K562 (cell line): ENCODE measurements at regions not wholly inside any gene's neighbourhood (a gene's known extent, or its start where the extent isn't known, plus 50 kb on each side); places are given as distances from the start of the nearest gene placed in this dataset.

Experiments
- ATAC-seq: fragments of 200-7000 bp; cut with Tn5 transposase; 3 replicates; pipeline ENCODE4 v1.9.1; 2020; ENCODE audit warnings: moderate library complexity
- BruUV-seq: library from RNA; stranded (reverse); fragments of 400-500 nt; replicated peaks from 2 replicates; lab custom pipeline; 2021; lab: Mats Ljungman, UMichigan
- CTCF ChIA-PET: fragments of 300-600 bp; formaldehyde crosslinking; extraction: SDS; loops from one replicate; lab custom pipeline; 2021; ENCODE audit warnings: low intra/inter-chr PET ratio; lab: Yijun Ruan, JAX
- POLR2A ChIA-PET: fragments of 300-600, 350-650 bp; sonication (Branson Sonifier 250); formaldehyde crosslinking; extraction: SDS; loops from one replicate; lab custom pipeline; 2021; ENCODE audit warnings: antibody characterized with exemption, inconsistent platforms; lab: Yijun Ruan, JAX
- DNase-seq, 4 experiments: peaks; one replicate each; pipeline versions ENCODE4 v3.0.0 to v3.0.0-alpha.2; 2011 to 2018; ENCODE audit warnings: low spot score in 3 of 4, mixed read lengths in 3 of 4; ENCODE audit errors: extremely low read depth in 1 of 4
- FAIRE-seq: peaks from 2 replicates; lab custom pipeline; 2011; peaks lifted over from hg19 to GRCh38; lab: Jason Lieb, UNC
- H2AFZ ChIP-seq: 2 replicates; pipeline ENCODE4 v1.6.0; 2011; ENCODE audit warnings: low read depth, low read length, control low read depth, inconsistent platforms
- H3K27ac ChIP-seq: fragments of 200-600 bp; 3 replicates; pipeline ENCODE4 v1.8.0; 2011; ENCODE audit warnings: low read depth, mild to moderate bottlenecking, control low read depth, inconsistent platforms, low read length, moderate library complexity, mixed read lengths; ENCODE audit errors: extremely low read depth
- H3K27me3 ChIP-seq, 2 experiments: fragments of 300-600 bp in 1 of 2; 2 replicates in 1 of 2; 3 replicates in 1 of 2; pipeline versions ENCODE4 v1.6.0 to v1.8.0; 2011; ENCODE audit warnings: inconsistent platforms in 2 of 2, low read length in 2 of 2, mild to moderate bottlenecking in 1 of 2, mixed read lengths in 1 of 2, moderate library complexity in 1 of 2; ENCODE audit not compliant: control insufficient read depth in 2 of 2, insufficient read depth in 2 of 2
- H3K36me3 ChIP-seq: fragments of 300-600 bp; 3 replicates; pipeline ENCODE4 v1.8.0; 2011; ENCODE audit warnings: mild to moderate bottlenecking, low read length, inconsistent platforms; ENCODE audit not compliant: control insufficient read depth, insufficient read depth
- H3K4me1 ChIP-seq, 2 experiments: fragments of 200-600 bp in 1 of 2; replicated peaks in 1 of 2; 2 replicates in 1 of 2; 3 replicates in 1 of 2; pipeline versions ENCODE4 v1.5.1 to v1.8.0; 2011; ENCODE audit warnings: inconsistent platforms in 2 of 2, low read length in 2 of 2, mild to moderate bottlenecking in 1 of 2, mixed read lengths in 1 of 2, moderate library complexity in 1 of 2; ENCODE audit not compliant: control insufficient read depth in 2 of 2, insufficient read depth in 2 of 2
- H3K4me2 ChIP-seq: 2 replicates; pipeline ENCODE4 v1.6.1; 2011; ENCODE audit warnings: low read length, control low read depth, inconsistent platforms, mixed read lengths; ENCODE audit not compliant: insufficient read depth
- H3K4me3 ChIP-seq: fragments of 200-600 bp; sonication (generic), shearing (Covaris generic); 2 replicates; pipeline ENCODE4 v1.5.1; 2016; ENCODE audit warnings: control low read depth, inconsistent platforms
- H3K79me2 ChIP-seq: fragments of 200-600 bp; 3 replicates; pipeline ENCODE4 v1.8.0; 2011; ENCODE audit warnings: low read length, inconsistent platforms; ENCODE audit not compliant: control insufficient read depth, insufficient read depth
- H3K9ac ChIP-seq, 2 experiments: 2 replicates each; pipeline versions ENCODE4 v1.6.0 to v1.6.1; 2011; ENCODE audit warnings: low read depth in 2 of 2, low read length in 2 of 2, control low read depth in 1 of 2, inconsistent platforms in 1 of 2, mild to moderate bottlenecking in 1 of 2, mixed read lengths in 1 of 2; ENCODE audit not compliant: insufficient read depth in 1 of 2
- H3K9me1 ChIP-seq: one replicate; pipeline ENCODE4 v1.6.0; 2011; ENCODE audit warnings: inconsistent platforms, mild to moderate bottlenecking, low read length, moderate library complexity; ENCODE audit not compliant: control insufficient read depth, insufficient read depth
- H3K9me3 ChIP-seq: replicated peaks from 2 replicates; pipeline ENCODE4 v1.5.1; 2011; ENCODE audit warnings: low read depth, low read length, inconsistent platforms; ENCODE audit not compliant: control insufficient read depth, insufficient read depth
- H4K20me1 ChIP-seq: replicated peaks from 2 replicates; pipeline ENCODE4 v1.6.1; 2011; ENCODE audit warnings: low read length, inconsistent platforms, mixed read lengths; ENCODE audit not compliant: control insufficient read depth, insufficient read depth
- DIDO1 ChIP-seq: fragments of 450-650 bp; IDR thresholded peaks from 2 replicates; pipeline ENCODE4 v1.6.1; 2016; ENCODE audit warnings: low read depth, missing biosample characterization, missing genetic modification characterization
- E2F6 ChIP-seq, 2 experiments: IDR thresholded peaks; 2 replicates each; pipeline ENCODE4 v1.6.1; 2011; ENCODE audit warnings: borderline replicate concordance in 1 of 2, control low read depth in 1 of 2, low read depth in 1 of 2, low read length in 1 of 2, mild to moderate bottlenecking in 1 of 2, mixed read lengths in 1 of 2, moderate library complexity in 1 of 2; ENCODE audit not compliant: insufficient read depth in 1 of 2, insufficient read length in 1 of 2, poor library complexity in 1 of 2, severe bottlenecking in 1 of 2; ENCODE audit errors: extremely low read depth in 1 of 2
- EWSR1 ChIP-seq: fragments of 450-650 bp; IDR thresholded peaks from 2 replicates; pipeline ENCODE4 v1.6.1; 2018; ENCODE audit warnings: borderline replicate concordance, mild to moderate bottlenecking, low read depth, moderate library complexity; ENCODE audit not compliant: partially characterized antibody
- FOXJ2 ChIP-seq: fragments of 200-800 bp; sonication (Bioruptor generic); IDR thresholded peaks from 2 replicates; pipeline ENCODE4 v1.6.1; 2016; ENCODE audit warnings: missing genetic modification characterization, missing compliant biosample characterization
- GTF2B ChIP-seq: IDR thresholded peaks from 2 replicates; pipeline ENCODE4 v1.6.1; 2011; ENCODE audit not compliant: insufficient read length; ENCODE audit errors: extremely low read depth
- KAT8 ChIP-seq: fragments of 450-650 bp; IDR thresholded peaks from 2 replicates; pipeline ENCODE4 v1.6.1; 2016; ENCODE audit warnings: low read depth, mild to moderate bottlenecking
- KDM2B ChIP-seq: fragments of 250-450 bp; sonication (Bioruptor Pico); IDR thresholded peaks from 2 replicates; pipeline ENCODE4 v1.8.0; 2021; ENCODE audit warnings: mild to moderate bottlenecking, moderate library complexity
- KLF13 ChIP-seq: fragments of 450-650 bp; IDR thresholded peaks from 2 replicates; pipeline ENCODE4 v1.6.1; 2016; ENCODE audit warnings: missing genetic modification characterization, low read depth, mild to moderate bottlenecking, missing compliant biosample characterization, moderate library complexity, borderline replicate concordance
- MEIS2 ChIP-seq: fragments of 450-650 bp; IDR thresholded peaks from 2 replicates; pipeline ENCODE4 v1.6.1; 2014; ENCODE audit warnings: mild to moderate bottlenecking; ENCODE audit not compliant: partially characterized antibody
- NR2C2 ChIP-seq, 2 experiments: fragments of 200-800 bp in 1 of 2; sonication (Bioruptor generic) in 1 of 2; sonication (generic) in 1 of 2; formaldehyde crosslinking in 1 of 2; IDR thresholded peaks; 2 replicates each; pipeline versions ENCODE4 v1.6.1 to v1.8.0; 2016 to 2022; ENCODE audit warnings: mild to moderate bottlenecking in 1 of 2, missing compliant biosample characterization in 1 of 2, missing genetic modification characterization in 1 of 2, missing genetic modification reagents in 1 of 2
- PYGO2 ChIP-seq: fragments of 450-650 bp; IDR thresholded peaks from 2 replicates; pipeline ENCODE4 v1.6.1; 2016; ENCODE audit warnings: mild to moderate bottlenecking, missing genetic modification characterization, moderate library complexity, missing compliant biosample characterization
- RBM25 ChIP-seq: fragments of 200-400 bp; formaldehyde crosslinking; IDR thresholded peaks from 2 replicates; pipeline ENCODE4 v1.6.1; 2018; ENCODE audit warnings: low read length, low read depth, moderate library complexity; ENCODE audit not compliant: severe bottlenecking
- RFX5 ChIP-seq: IDR thresholded peaks from 2 replicates; pipeline ENCODE4 v1.6.1; 2011; ENCODE audit warnings: low read depth, mild to moderate bottlenecking, improper control_type of control experiment, low read length
- ZNF174 ChIP-seq: fragments of 250-450 bp; sonication (Bioruptor Pico); IDR thresholded peaks from 2 replicates; pipeline ENCODE4 v1.4.0; 2020; ENCODE audit warnings: mild to moderate bottlenecking
- ZNF324 ChIP-seq: fragments of 250-450 bp; sonication (Bioruptor Pico); IDR thresholded peaks from 2 replicates; pipeline ENCODE4 v1.4.0; 2020; ENCODE audit warnings: mild to moderate bottlenecking
- WGBS: fragments of 100-300 bp; shearing (Covaris generic); methylation state at CpG from one replicate; pipeline ENCODE4 v1.1.6; 2016; ENCODE audit warnings: low coverage, mixed read lengths; ENCODE audit not compliant: insufficient coverage; ENCODE audit errors: missing lambda C conversion rate; 5-methylcytosine and 5-hydroxymethylcytosine counted together
- in situ Hi-C: fragments of 300-500 bp; cut with MboI; formaldehyde crosslinking; loops from 4 replicates; pipeline ENCODE4 v1.15.0; 2018; ENCODE audit warnings: inconsistent platforms, mixed read lengths
- intact Hi-C: fragments of 100-400 bp; cut with micrococcal nuclease; formaldehyde crosslinking; loops from 2 replicates; pipeline ENCODE4 v1.14.2; 2022

- TF ChIP-seq RBM25 (no peak), E2F6 (IDR thresholded peaks at IDR 0.05; ENCODE audit: borderline replicate concordance in 1 of 2, extremely low read depth in 1 of 2, insufficient read depth in 1 of 2, insufficient read length in 1 of 2, low read depth in 1 of 2, low read length in 1 of 2, poor library complexity in 1 of 2, severe bottlenecking in 1 of 2) (no peak), KDM2B (CRISPR knock-in tag) (no peak), KAT8 (no peak), NR2C2 (CRISPR knock-in tag; IDR thresholded peaks at IDR 0.05) (no peak), NR2C2 (tag; IDR thresholded peaks at IDR 0.05) (no peak), PYGO2 (tag) (no peak), GTF2B (no peak), ZNF174 (CRISPR knock-in tag) (no peak), KLF13 (tag) (no peak), MEIS2 (no peak), ZNF324 (CRISPR knock-in tag) (no peak), DIDO1 (tag) (no peak), EWSR1 (no peak), RFX5 (no peak), FOXJ2 (tag) (no peak)
- TF ChIP-seq, all 486 proteins: peak for 0
- H3K9ac ChIP-seq = no peak overlapping the region
- no peaks in the 10 kb centered on the region for H3K27me3 ChIP-seq
- no peak overlapping the region for H2AFZ ChIP-seq
- no peak overlapping the region for H3K4me3 ChIP-seq
- no peaks in the 10 kb centered on the region for H3K4me1 ChIP-seq
- H3K4me2 ChIP-seq = no peak overlapping the region
- CTCF ChIA-PET = no interaction called here
- 0% methylated on average over 1 of the region's 1 CpG for WGBS
- H3K36me3 ChIP-seq = no peaks in the 10 kb centered on the region
- no peaks in the 10 kb centered on the region for H3K9me1 ChIP-seq
- no peak overlapping the region for H3K27ac ChIP-seq
- intact Hi-C loops (no loop called here), in situ Hi-C loops (no loop called here)
- no peak for FAIRE-seq
- BruUV-seq = no TSS peak
- no peak for ATAC-seq
- POLR2A ChIA-PET = no interaction called here
- DNase-seq = no peak
- no peaks in the 10 kb centered on the region for H3K9me3 ChIP-seq
- H4K20me1 ChIP-seq = no peaks in the 10 kb centered on the region
- no peaks in the 10 kb centered on the region for H3K79me2 ChIP-seq
Measured at GRCh38 chr13:55705526-55705925, 1435.2 kb upstream of the PRR20A start.
